Psoas muscle (tissue), 7 donors: ENCODE measurements at regions not wholly inside any gene's neighbourhood (a gene's known extent, or its start where the extent isn't known, plus 50 kb on each side); places are given as distances from the start of the nearest gene placed in this dataset.

ENCODE experiments used
- ATAC-seq, 4 donors: fragments of 200-7000 bp; cut with Tn5 transposase; one replicate each; pipeline ENCODE4 v1.9.1; 2020; ENCODE audit warnings: moderate library complexity in 3 of 4, mild to moderate bottlenecking in 2 of 4
- DNase-seq, 2 donors: peaks; one replicate each; pipeline ENCODE4 v3.0.0-alpha.2; 2020
- H3K27ac ChIP-seq: fragments of 200-600 bp; one replicate; pipeline ENCODE4 v1.8.0; 2022
- H3K27me3 ChIP-seq, 3 donors: fragments of 200-600 bp in 1 of 3; one replicate each; pipeline versions ENCODE4 v1.6.1 to v1.8.0; 2013 to 2022; ENCODE audit warnings: low read length in 2 of 3, mild to moderate bottlenecking in 2 of 3, moderate library complexity in 1 of 3; ENCODE audit not compliant: insufficient read depth in 3 of 3
- H3K36me3 ChIP-seq, 2 donors: fragments of 200-600 bp in 1 of 2; one replicate each; pipeline versions ENCODE4 v1.6.1 to v1.8.0; 2013 to 2022; ENCODE audit warnings: low read depth in 1 of 2, mild to moderate bottlenecking in 1 of 2, moderate library complexity in 1 of 2; ENCODE audit not compliant: insufficient read depth in 1 of 2
- H3K4me1 ChIP-seq: fragments of 200-600 bp; one replicate; pipeline ENCODE4 v1.8.0; 2022
- H3K4me3 ChIP-seq: fragments of 200-600 bp; one replicate; pipeline ENCODE4 v1.8.0; 2022; ENCODE audit warnings: mild to moderate bottlenecking
- H3K9me3 ChIP-seq: fragments of 200-600 bp; one replicate; pipeline ENCODE4 v1.8.0; 2022
- CTCF ChIP-seq: fragments of 200-600 bp; IDR thresholded peaks from one replicate; pipeline ENCODE4 v1.8.0; 2022; ENCODE audit warnings: antibody characterized with exemption
- WGBS, 3 donors: extraction: QIAGEN DNeasy Blood & Tissue Kit; methylation state at CpG; one replicate each; pipeline versions ENCODE4 v1.1.6 to v1.1.7; 2013; 5-methylcytosine and 5-hydroxymethylcytosine counted together
- intact Hi-C, 2 donors: fragments of 100-400 bp; cut with DNase I; formaldehyde crosslinking; loops; one replicate each; pipeline versions ENCODE4 v1.11.0 to v1.14.2; 2022
- donor health status: healthy with polysubstance abuse.
- donor health status: DM: no; HTN: no; CAD: no; lungs with moderate emphysema.
- donor health status: Bipolar disorder and iron deficiency.
- donor health status: healthy.
- donor health status: DM: yes; HTN: yes; CAD: no.
- donor health status: DM: no; HTN: no; CAD: no.
- donor health status: DM: yes; HTN: yes; CAD: no.

DNA sequence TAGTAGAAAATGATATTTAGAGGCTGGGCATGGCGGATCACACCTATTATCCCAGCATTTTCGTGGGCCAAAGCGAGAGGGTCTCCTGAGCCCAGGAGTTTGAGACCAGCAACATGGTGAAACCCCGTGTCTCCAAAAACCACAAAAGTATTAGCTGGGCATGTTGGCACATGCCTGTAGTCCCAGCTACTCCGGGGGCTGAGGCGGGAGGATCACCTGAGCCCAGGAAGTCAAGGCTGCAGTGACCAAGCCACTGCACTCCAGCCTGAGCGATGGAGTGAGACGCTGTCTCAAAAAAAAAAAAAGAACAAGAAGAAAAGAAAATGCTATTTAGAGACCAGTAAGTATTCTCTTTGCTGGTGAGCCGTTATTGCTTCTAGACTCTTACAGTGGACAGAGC, 79.2 kb upstream of the MDM1 start:
- intact Hi-C loops: no loop called here
- no peak overlapping the region for H3K4me3 ChIP-seq
- H3K9me3 ChIP-seq: no peaks in the 10 kb centered on the region
- TF ChIP-seq CTCF: no peak
- H3K27ac ChIP-seq: no peak overlapping the region
- no peaks in the 10 kb centered on the region for H3K36me3 ChIP-seq
- ATAC-seq: no peak
- DNase-seq: no peak
- no peaks in the 10 kb centered on the region for H3K27me3 ChIP-seq
- peaks cover 5% of the 10 kb centered on the region for H3K4me1 ChIP-seq
- 89 to 93% (median 92%) methylated on average over 9 of the region's 9 CpGs for WGBS, 3 donors

DNA sequence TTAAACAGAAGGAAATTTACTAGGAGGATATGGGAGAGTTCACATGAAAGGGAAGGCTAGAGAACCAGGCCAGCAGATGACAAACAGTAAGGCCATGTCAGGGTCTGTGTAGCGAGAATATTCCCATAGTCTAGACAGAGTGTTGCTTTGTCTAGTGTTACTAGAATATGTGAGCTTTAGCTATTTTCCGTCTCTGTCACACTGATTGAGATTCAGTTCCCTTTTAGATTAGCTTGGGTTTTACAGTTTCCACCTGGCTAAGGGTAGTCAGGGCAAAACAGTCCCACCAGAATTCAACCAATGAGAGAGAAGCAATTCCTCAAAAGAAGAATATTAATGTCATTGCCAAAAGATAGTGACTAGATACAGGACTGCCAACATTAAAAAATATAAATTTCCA, 82.8 kb upstream of the MDM1 start:
- TF ChIP-seq CTCF: no peak
- H3K4me3 ChIP-seq: no peak overlapping the region
- peaks cover 4% of the 10 kb centered on the region for H3K4me1 ChIP-seq
- intact Hi-C loops: no loop called here
- WGBS, 3 donors: 82 to 93% (median 84%) methylated on average over 2 of the region's 2 CpGs
- no peaks in the 10 kb centered on the region for H3K36me3 ChIP-seq
- H3K9me3 ChIP-seq: no peaks in the 10 kb centered on the region
- no peak overlapping the region for H3K27ac ChIP-seq
- ATAC-seq (no peak), DNase-seq (no peak)
- no peaks in the 10 kb centered on the region for H3K27me3 ChIP-seq

GRCh38 chr12:68416350-68416749, 84.2 kb upstream of the MDM1 start:
- no peak overlapping the region for H3K4me3 ChIP-seq
- H3K27ac ChIP-seq: no peak overlapping the region
- 96 to 98% (median 97%) methylated on average over 6 of the region's 6 CpGs for WGBS, 3 donors
- peaks cover 16% of the 10 kb centered on the region for H3K4me1 ChIP-seq
- no peaks in the 10 kb centered on the region for H3K27me3 ChIP-seq
- no peaks in the 10 kb centered on the region for H3K36me3 ChIP-seq
- DNase-seq (no peak), ATAC-seq (no peak)
- TF ChIP-seq CTCF: no peak
- no peaks in the 10 kb centered on the region for H3K9me3 ChIP-seq
- intact Hi-C loops: no loop called here

GRCh38 chr12:68416826-68417225, 84.7 kb upstream of the MDM1 start:
- H3K4me1 ChIP-seq: peaks cover 16% of the 10 kb centered on the region
- no peak overlapping the region for H3K27ac ChIP-seq
- TF ChIP-seq CTCF: no peak
- H3K27me3 ChIP-seq: no peaks in the 10 kb centered on the region
- H3K36me3 ChIP-seq: no peaks in the 10 kb centered on the region
- DNase-seq (no peak), ATAC-seq (no peak)
- H3K9me3 ChIP-seq: no peaks in the 10 kb centered on the region
- 93 to 95% (median 94%) methylated on average over 5 of the region's 5 CpGs for WGBS, 3 donors
- H3K4me3 ChIP-seq: no peak overlapping the region
- intact Hi-C loops: no loop called here

GRCh38 chr12:68418137-68418460, 85.9 kb upstream of the MDM1 start:
- Histone ChIP-seq H3K4me3 (no peak overlapping the region), H3K9me3 (no peaks in the 10 kb centered on the region), H3K27me3 (no peaks in the 10 kb centered on the region), H3K4me1 (peaks cover 16% of the 10 kb centered on the region), H3K36me3 (no peaks in the 10 kb centered on the region), H3K27ac (no peak overlapping the region)
- no peak for TF ChIP-seq CTCF
- intact Hi-C loops: no loop called here
- no peak for ATAC-seq
- DNase-seq: no peak
